ENCODE measurements at regions not wholly inside any gene's neighbourhood (a gene's known extent, or its start where the extent isn't known, plus 50 kb on each side); places are given as distances from the start of the nearest gene placed in this dataset.

GRCh38 chr10:83397806-83398205 lies 741.5 kb upstream of the GHITM start:
- H3K9me3 ChIP-seq (ENCODE audit: insufficient read depth, low read depth, low read length), result no peaks in the 10 kb centered on the region
- TF ChIP-seq CTCF (conservative IDR thresholded peaks at IDR 0.05; ENCODE audit: low read length), result no peak
- no peak for TF ChIP-seq EZH2phosphoT487 (IDR thresholded peaks at IDR 0.05; ENCODE audit: borderline replicate concordance)
- no peaks in the 10 kb centered on the region for H4K20me1 ChIP-seq (ENCODE audit: insufficient read depth, low read length, poor library complexity, severe bottlenecking)
- no peaks in the 10 kb centered on the region for H3F3A ChIP-seq (ENCODE audit: low read depth)
- no peak overlapping the region for H3K9ac ChIP-seq (ENCODE audit: low read depth, low read length, poor library complexity, severe bottlenecking)
- H3K36me3 ChIP-seq (ENCODE audit: insufficient read depth, low read length), result no peaks in the 10 kb centered on the region
- H3K4me2 ChIP-seq (ENCODE audit: low read depth, low read length, poor library complexity, severe bottlenecking), result no peak overlapping the region
- no peak overlapping the region for H3K4me3 ChIP-seq (ENCODE audit: low read length, poor library complexity, severe bottlenecking)
- no peak overlapping the region for H2AFZ ChIP-seq (ENCODE audit: low read length)
- H3K4me1 ChIP-seq (ENCODE audit: insufficient read depth, low read length, poor library complexity, severe bottlenecking), result no peaks in the 10 kb centered on the region
- no peaks in the 10 kb centered on the region for H3K27me3 ChIP-seq (ENCODE audit: insufficient read depth, low read length, poor library complexity, severe bottlenecking)
- no peaks in the 10 kb centered on the region for H3K9me2 ChIP-seq (replicated peaks; ENCODE audit: low read depth, low read length)
- no peaks in the 10 kb centered on the region for H3K79me2 ChIP-seq (ENCODE audit: insufficient read depth, low read length)

GRCh38 chr10:83410570-83410969 lies 728.7 kb upstream of the GHITM start:
- TF ChIP-seq CTCF (conservative IDR thresholded peaks at IDR 0.05; ENCODE audit: low read length) (no peak), EZH2phosphoT487 (IDR thresholded peaks at IDR 0.05; ENCODE audit: borderline replicate concordance) (no peak)
- H3K79me2 ChIP-seq (ENCODE audit: insufficient read depth, low read length), result no peaks in the 10 kb centered on the region
- no peak overlapping the region for H2AFZ ChIP-seq (ENCODE audit: low read length)
- H4K20me1 ChIP-seq (ENCODE audit: insufficient read depth, low read length, poor library complexity, severe bottlenecking), result no peaks in the 10 kb centered on the region
- H3K27me3 ChIP-seq (ENCODE audit: insufficient read depth, low read length, poor library complexity, severe bottlenecking), result no peaks in the 10 kb centered on the region
- no peak overlapping the region for H3K4me2 ChIP-seq (ENCODE audit: low read depth, low read length, poor library complexity, severe bottlenecking)
- H3K36me3 ChIP-seq (ENCODE audit: insufficient read depth, low read length), result no peaks in the 10 kb centered on the region
- H3K9me2 ChIP-seq (replicated peaks; ENCODE audit: low read depth, low read length), result no peaks in the 10 kb centered on the region
- no peaks in the 10 kb centered on the region for H3K4me1 ChIP-seq (ENCODE audit: insufficient read depth, low read length, poor library complexity, severe bottlenecking)
- no peak overlapping the region for H3K9ac ChIP-seq (ENCODE audit: low read depth, low read length, poor library complexity, severe bottlenecking)
- no peaks in the 10 kb centered on the region for H3F3A ChIP-seq (ENCODE audit: low read depth)
- H3K4me3 ChIP-seq (ENCODE audit: low read length, poor library complexity, severe bottlenecking), result no peak overlapping the region
- H3K9me3 ChIP-seq (ENCODE audit: insufficient read depth, low read depth, low read length), result no peaks in the 10 kb centered on the region

- Histone ChIP-seq H3K9me2 (replicated peaks; ENCODE audit: low read depth, low read length) (no peaks in the 10 kb centered on the region), H3K4me2 (ENCODE audit: low read depth, low read length, poor library complexity, severe bottlenecking) (no peak overlapping the region), H3K36me3 (ENCODE audit: insufficient read depth, low read length) (no peaks in the 10 kb centered on the region), H2AFZ (ENCODE audit: low read length) (no peak overlapping the region), H3K79me2 (ENCODE audit: insufficient read depth, low read length) (no peaks in the 10 kb centered on the region), H3K9ac (ENCODE audit: low read depth, low read length, poor library complexity, severe bottlenecking) (no peak overlapping the region), H3K27me3 (ENCODE audit: insufficient read depth, low read length, poor library complexity, severe bottlenecking) (no peaks in the 10 kb centered on the region), H3K4me3 (ENCODE audit: low read length, poor library complexity, severe bottlenecking) (no peak overlapping the region), H3K9me3 (ENCODE audit: insufficient read depth, low read depth, low read length) (no peaks in the 10 kb centered on the region), H3F3A (ENCODE audit: low read depth) (no peaks in the 10 kb centered on the region), H3K4me1 (ENCODE audit: insufficient read depth, low read length, poor library complexity, severe bottlenecking) (no peaks in the 10 kb centered on the region), H4K20me1 (ENCODE audit: insufficient read depth, low read length, poor library complexity, severe bottlenecking) (no peaks in the 10 kb centered on the region)
- TF ChIP-seq EZH2phosphoT487 (IDR thresholded peaks at IDR 0.05; ENCODE audit: borderline replicate concordance), result no peak
Observed at GRCh38 chr10:83425306-83425705, 714.0 kb upstream of the GHITM start.

GRCh38 chr10:83427101-83427500 lies 712.2 kb upstream of the GHITM start:
- Histone ChIP-seq H3K4me3 (ENCODE audit: low read length, poor library complexity, severe bottlenecking) (no peak overlapping the region), H2AFZ (ENCODE audit: low read length) (no peak overlapping the region), H3K9me2 (replicated peaks; ENCODE audit: low read depth, low read length) (no peaks in the 10 kb centered on the region), H4K20me1 (ENCODE audit: insufficient read depth, low read length, poor library complexity, severe bottlenecking) (no peaks in the 10 kb centered on the region), H3K4me1 (ENCODE audit: insufficient read depth, low read length, poor library complexity, severe bottlenecking) (no peaks in the 10 kb centered on the region), H3F3A (ENCODE audit: low read depth) (no peaks in the 10 kb centered on the region), H3K27me3 (ENCODE audit: insufficient read depth, low read length, poor library complexity, severe bottlenecking) (no peaks in the 10 kb centered on the region), H3K9ac (ENCODE audit: low read depth, low read length, poor library complexity, severe bottlenecking) (no peak overlapping the region), H3K36me3 (ENCODE audit: insufficient read depth, low read length) (no peaks in the 10 kb centered on the region), H3K9me3 (ENCODE audit: insufficient read depth, low read depth, low read length) (no peaks in the 10 kb centered on the region), H3K4me2 (ENCODE audit: low read depth, low read length, poor library complexity, severe bottlenecking) (no peak overlapping the region), H3K79me2 (ENCODE audit: insufficient read depth, low read length) (no peaks in the 10 kb centered on the region)
- TF ChIP-seq EZH2phosphoT487 (IDR thresholded peaks at IDR 0.05; ENCODE audit: borderline replicate concordance), result no peak
- no peak for TF ChIP-seq CTCF (conservative IDR thresholded peaks at IDR 0.05; ENCODE audit: low read length)

Data from Loucy (cell line).